Urinary bladder (tissue), 3 donors: ENCODE measurements at regions not wholly inside any gene's neighbourhood (a gene's known extent, or its start where the extent isn't known, plus 50 kb on each side); places are given as distances from the start of the nearest gene placed in this dataset.

Experiments used
- DNase-seq: peaks from one replicate; pipeline ENCODE4 v3.0.0-alpha.2; 2015; ENCODE audit errors: extremely low spot score
- H3K27ac ChIP-seq: one replicate; pipeline ENCODE4 v1.5.1; 2013; ENCODE audit warnings: low read depth, mild to moderate bottlenecking, moderate library complexity
- H3K36me3 ChIP-seq: one replicate; pipeline ENCODE4 v1.6.1; 2013; ENCODE audit warnings: mild to moderate bottlenecking, moderate library complexity; ENCODE audit not compliant: insufficient read depth
- H3K4me1 ChIP-seq: one replicate; pipeline ENCODE4 v1.6.1; 2013; ENCODE audit warnings: mild to moderate bottlenecking, moderate library complexity; ENCODE audit not compliant: insufficient read depth
- H3K4me3 ChIP-seq: one replicate; pipeline ENCODE4 v1.5.1; 2013; ENCODE audit warnings: low read depth, low read length
- WGBS: extraction: QIAGEN DNeasy Blood & Tissue Kit; methylation state at CpG from one replicate; pipeline ENCODE4 v1.1.7; 2013; 5-methylcytosine and 5-hydroxymethylcytosine counted together
- donor health status: healthy with polysubstance abuse.
- donor health status: healthy.

DNA sequence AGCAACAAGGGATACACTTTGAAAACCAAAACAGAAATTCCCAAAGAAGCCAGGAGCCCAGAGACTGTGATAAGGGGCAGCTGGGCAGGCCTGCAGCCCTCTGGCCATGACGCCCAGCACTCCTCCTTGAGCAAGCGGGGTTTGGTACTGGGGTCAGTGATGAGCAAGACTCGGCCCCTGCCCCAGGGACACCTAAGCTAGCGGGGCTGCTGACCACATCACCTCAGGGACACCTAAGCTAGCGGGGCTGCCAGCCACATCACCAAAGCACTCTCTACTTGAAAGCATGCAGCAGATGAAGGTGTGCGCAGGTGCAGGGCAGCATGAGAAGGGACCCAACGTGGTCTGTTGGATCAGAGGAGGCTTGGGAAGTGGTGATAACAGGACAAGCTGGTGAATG lies 108.0 kb upstream of the PPP2R2D start:
- no peak for DNase-seq
- Histone ChIP-seq H3K27ac (no peak overlapping the region), H3K4me3 (no peak overlapping the region), H3K36me3 (no peaks in the 10 kb centered on the region), H3K4me1 (no peaks in the 10 kb centered on the region)
- WGBS, result 80% methylated on average over 7 of the region's 7 CpGs

DNA sequence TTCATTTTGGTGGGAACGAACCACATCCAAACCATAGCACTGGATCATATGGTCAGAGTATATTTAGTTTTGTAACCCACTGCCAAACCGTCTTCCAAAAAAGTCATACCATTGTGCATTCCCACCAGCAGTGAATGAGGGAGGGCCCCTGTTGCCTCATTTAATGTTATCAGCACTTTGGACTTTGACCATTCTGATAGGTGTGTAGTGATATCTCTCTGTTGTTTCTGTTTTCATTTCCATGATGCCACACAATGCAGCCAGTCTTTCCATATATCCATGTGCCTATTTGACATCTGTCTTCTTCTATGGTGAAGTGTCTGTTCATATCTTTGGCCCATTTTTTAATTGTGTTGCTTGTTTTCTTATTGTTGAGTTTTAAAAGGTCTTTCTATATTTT lies 105.0 kb upstream of the PPP2R2D start:
- Histone ChIP-seq H3K36me3 (no peaks in the 10 kb centered on the region), H3K4me3 (no peak overlapping the region), H3K27ac (no peak overlapping the region), H3K4me1 (no peaks in the 10 kb centered on the region)
- WGBS, result 91% methylated on average over 2 of the region's 2 CpGs
- no peak for DNase-seq

DNA sequence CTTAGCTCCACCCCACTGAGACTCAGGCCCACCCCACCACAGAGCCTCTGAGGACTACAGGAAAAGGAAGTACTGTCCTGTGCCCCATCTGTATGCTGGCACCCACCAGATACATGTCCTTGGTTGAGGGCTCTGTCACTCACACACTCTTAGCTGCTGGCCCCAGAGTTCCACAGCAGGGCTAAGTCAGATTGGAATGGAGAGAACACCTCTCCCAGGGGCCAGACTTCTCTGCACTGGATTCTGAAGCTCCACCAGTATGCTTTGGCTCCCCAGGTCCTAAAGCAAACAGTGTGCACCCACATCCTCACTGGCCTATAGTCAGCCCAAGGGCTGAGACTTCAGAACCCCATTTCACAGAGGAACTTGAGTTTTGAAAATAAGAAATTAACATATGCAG lies 103.2 kb upstream of the PPP2R2D start:
- Histone ChIP-seq H3K36me3 (no peaks in the 10 kb centered on the region), H3K27ac (no peak overlapping the region), H3K4me3 (no peak overlapping the region), H3K4me1 (no peaks in the 10 kb centered on the region)
- no peak for DNase-seq

DNA sequence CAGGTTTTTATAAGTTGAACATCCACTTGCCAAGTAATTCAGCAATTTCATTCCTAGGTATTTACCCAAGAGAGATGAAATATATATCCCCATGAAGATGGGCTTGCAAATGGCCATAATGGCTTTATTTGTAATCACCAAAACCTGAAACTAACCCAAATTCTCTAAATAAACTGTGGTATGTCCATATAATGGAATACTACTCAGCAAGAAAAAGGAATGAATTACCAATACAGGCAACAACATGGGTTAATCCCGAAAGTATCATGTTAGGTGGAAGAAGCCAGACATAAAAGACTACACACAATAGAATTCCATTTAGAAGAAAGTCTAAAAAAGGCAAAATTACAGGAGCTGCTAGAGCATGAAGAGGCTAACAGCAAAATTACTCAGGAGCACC lies 101.4 kb upstream of the PPP2R2D start:
- Histone ChIP-seq H3K27ac (no peak overlapping the region), H3K36me3 (no peaks in the 10 kb centered on the region), H3K4me1 (no peaks in the 10 kb centered on the region), H3K4me3 (no peak overlapping the region)
- DNase-seq, result no peak
- WGBS, result 61% methylated on average over 1 of the region's 1 CpG

DNA sequence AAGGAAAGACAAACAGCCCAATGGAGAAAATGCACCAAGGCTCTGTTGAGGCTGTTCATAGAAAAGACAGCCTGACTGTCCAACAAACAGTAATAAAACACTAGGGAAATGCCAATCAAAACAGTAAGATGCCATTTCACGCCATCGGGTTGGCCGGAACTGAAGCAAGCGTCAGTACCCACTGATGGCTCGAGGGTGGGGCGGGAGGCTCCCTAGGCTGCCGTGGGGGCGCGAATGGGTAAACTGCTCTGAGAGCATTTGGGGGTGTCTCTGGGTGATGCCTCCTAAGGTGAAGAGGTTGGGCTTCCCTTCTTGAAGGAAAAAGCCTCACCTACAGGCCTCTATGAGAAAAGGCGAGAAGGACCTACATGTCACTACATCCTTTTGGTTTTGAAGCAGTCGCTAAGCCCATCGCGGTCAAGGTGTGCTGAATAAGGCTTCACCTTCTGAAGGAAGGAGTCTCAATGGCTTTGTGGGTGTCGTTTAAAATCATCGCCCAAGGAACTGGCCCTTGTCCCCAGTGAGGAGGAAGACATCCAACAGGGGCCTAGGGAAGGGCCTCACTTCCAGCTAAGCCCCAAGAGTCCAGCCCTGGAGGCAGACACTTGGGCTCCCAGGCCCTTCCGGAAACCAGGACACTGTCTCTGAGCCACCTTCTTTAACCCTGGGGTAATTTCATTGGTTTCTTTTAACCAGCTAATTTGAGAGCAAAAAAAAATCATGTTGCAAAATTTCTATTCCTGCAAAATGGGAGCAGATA lies 98.5 kb upstream of the PPP2R2D start:
- H3K4me3 ChIP-seq, result no peak overlapping the region
- WGBS, result 95% methylated on average over 16 of the region's 16 CpGs
- no peaks in the 10 kb centered on the region for H3K36me3 ChIP-seq
- no peak overlapping the region for H3K27ac ChIP-seq
- DNase-seq, result no peak
- H3K4me1 ChIP-seq, result no peaks in the 10 kb centered on the region

DNA sequence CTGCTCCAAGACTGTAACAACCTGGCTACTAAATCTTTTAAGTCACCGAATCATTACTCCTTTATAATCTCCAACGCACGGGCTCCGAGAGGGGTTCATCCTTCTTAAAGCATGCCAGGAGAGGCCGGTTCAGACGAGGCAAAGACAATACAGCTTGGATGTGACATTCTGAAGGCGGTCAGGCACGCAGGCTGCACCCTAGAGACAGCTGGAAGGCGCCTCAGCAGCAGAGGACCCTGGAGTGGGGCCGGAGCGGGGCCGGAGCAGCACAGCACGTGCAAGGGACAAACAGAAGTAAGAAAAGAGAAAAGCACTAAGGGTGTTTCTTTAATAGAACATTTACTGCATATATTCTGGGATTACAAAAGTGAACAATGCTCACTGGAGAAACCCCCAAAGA lies 97.8 kb upstream of the PPP2R2D start:
- Histone ChIP-seq H3K4me1 (no peaks in the 10 kb centered on the region), H3K36me3 (no peaks in the 10 kb centered on the region), H3K4me3 (no peak overlapping the region), H3K27ac (no peak overlapping the region)
- no peak for DNase-seq
- 38% methylated on average over 13 of the region's 13 CpGs for WGBS

DNA sequence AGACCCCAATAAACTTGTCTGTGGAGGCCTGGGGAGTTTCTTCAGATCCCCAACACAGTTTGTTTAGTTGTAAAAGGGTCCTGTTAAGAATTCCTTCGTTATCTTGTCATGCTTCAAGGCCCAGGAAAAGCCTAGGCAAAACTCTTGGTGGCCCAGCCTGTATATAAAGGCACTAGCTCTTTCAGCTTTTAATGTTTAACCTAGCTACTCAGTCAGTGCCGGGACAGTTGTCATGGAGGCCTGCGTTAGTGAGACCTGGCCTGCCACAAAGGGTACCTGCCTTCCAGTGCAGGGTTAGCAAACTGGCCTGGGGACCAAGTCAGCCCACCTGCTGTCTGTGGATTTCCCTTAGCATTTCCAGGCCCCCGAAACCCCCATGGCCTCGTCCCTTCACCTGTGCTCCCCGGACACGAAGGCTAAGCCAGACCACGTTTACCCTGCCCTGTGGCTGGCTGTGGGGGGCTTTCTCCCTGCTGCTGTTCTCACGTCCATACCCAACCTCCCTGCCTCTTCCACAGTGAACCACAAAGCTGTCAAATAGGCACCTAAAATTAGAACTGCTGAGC lies 96.9 kb upstream of the PPP2R2D start:
- no peaks in the 10 kb centered on the region for H3K36me3 ChIP-seq
- 73% methylated on average over 9 of the region's 9 CpGs for WGBS
- H3K4me1 ChIP-seq, result no peaks in the 10 kb centered on the region
- DNase-seq, result no peak
- H3K27ac ChIP-seq, result no peak overlapping the region
- no peak overlapping the region for H3K4me3 ChIP-seq

- no peaks in the 10 kb centered on the region for H3K4me1 ChIP-seq
- no peak for DNase-seq
- WGBS, result 84% methylated on average over 20 of the region's 20 CpGs
- H3K36me3 ChIP-seq, result no peaks in the 10 kb centered on the region
- H3K27ac ChIP-seq, result no peak overlapping the region
- no peak overlapping the region for H3K4me3 ChIP-seq
Measured at GRCh38 chr10:131804551-131805295, 96.1 kb upstream of the PPP2R2D start.

GRCh38 chr10:131805696-131806095 lies 95.1 kb upstream of the PPP2R2D start:
- DNase-seq, result no peak
- Histone ChIP-seq H3K4me1 (no peaks in the 10 kb centered on the region), H3K4me3 (no peak overlapping the region), H3K36me3 (no peaks in the 10 kb centered on the region), H3K27ac (no peak overlapping the region)
- WGBS, result 90% methylated on average over 4 of the region's 4 CpGs

DNA sequence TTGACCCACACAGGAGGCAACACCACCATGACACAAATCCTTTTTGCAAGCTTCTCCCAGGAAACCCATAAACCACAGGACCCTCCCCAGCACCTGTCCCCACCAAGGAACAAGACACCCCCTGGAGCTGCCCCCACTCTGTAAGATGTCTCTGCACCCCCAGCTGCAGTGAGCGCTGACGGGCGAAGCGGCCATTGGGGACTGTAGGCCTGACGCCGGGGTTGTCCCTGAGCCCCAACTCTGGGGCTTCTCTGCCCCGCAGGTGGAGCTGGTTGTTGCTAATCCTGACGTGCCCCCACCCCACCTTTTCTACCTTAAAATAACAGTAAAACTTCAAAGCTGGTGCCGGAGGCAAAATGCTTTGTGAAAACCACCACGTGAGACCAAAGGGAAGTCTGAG lies 94.7 kb upstream of the PPP2R2D start:
- no peak overlapping the region for H3K4me3 ChIP-seq
- WGBS, result 89% methylated on average over 10 of the region's 10 CpGs
- no peaks in the 10 kb centered on the region for H3K36me3 ChIP-seq
- H3K4me1 ChIP-seq, result no peaks in the 10 kb centered on the region
- DNase-seq, result no peak
- no peak overlapping the region for H3K27ac ChIP-seq

DNA sequence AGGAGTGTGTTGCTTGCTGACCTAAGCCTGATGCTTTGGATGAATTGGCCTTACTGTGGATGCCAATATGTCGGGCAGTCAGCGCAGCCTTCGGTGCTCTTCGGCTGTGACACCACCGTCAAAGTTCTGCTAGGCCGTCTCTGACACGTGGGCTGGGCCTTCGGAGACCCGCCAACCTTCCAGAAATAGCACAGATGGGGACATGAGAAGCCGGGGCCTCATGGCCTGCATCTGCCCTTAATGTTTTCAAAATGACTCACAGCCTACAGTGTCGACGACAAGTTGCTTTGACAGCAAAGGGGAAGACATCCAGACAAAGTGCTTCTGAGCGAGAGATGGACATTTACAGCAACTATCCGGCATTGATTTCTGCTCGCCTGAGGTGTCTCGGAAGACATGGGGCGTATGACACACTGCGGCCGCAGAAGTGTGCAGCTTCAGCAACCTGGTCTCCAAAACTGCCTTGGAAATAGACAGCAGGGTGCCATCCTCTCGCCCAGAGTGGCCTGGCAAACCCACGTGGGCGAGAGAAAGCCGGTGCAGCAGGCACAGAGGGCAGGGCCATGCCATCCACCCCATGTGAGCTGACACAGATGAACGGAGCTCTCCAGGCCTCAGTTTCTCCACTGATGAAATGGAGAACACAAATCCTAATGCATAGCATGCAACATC lies 94.0 kb upstream of the PPP2R2D start:
- no peak for DNase-seq
- 62% methylated on average over 24 of the region's 24 CpGs for WGBS
- H3K4me3 ChIP-seq, result no peak overlapping the region
- H3K4me1 ChIP-seq, result no peaks in the 10 kb centered on the region
- H3K36me3 ChIP-seq, result no peaks in the 10 kb centered on the region
- no peak overlapping the region for H3K27ac ChIP-seq

DNA sequence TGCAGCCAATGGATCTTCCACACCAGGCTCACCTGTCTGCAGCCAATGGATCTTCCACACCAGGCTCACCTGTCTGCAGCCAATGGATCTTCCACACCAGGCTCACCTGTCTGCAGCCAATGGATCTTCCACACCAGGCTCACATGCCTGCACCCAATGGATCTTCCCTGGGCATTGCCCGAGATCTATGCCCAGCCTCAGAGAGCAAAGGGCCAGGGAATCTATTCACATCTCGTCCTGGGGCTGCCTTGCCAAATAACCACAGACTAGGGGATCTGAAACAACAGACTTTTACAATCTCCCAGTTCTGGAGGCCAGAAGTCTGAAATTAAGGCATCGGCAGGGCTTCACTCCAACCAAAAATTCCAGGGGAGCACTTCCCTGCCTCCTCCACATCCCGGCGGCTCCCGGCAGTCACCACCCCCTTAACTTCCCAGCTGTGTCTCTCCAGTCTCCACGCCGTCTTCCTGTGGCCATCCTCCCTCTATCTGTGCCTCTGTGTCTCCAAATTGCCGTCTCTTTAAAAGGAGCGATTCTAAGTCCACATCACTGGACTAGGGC lies 92.4 kb upstream of the PPP2R2D start:
- Histone ChIP-seq H3K27ac (no peak overlapping the region), H3K36me3 (no peaks in the 10 kb centered on the region), H3K4me1 (no peaks in the 10 kb centered on the region), H3K4me3 (no peak overlapping the region)
- DNase-seq, result no peak
- 58% methylated on average over 10 of the region's 10 CpGs for WGBS

DNA sequence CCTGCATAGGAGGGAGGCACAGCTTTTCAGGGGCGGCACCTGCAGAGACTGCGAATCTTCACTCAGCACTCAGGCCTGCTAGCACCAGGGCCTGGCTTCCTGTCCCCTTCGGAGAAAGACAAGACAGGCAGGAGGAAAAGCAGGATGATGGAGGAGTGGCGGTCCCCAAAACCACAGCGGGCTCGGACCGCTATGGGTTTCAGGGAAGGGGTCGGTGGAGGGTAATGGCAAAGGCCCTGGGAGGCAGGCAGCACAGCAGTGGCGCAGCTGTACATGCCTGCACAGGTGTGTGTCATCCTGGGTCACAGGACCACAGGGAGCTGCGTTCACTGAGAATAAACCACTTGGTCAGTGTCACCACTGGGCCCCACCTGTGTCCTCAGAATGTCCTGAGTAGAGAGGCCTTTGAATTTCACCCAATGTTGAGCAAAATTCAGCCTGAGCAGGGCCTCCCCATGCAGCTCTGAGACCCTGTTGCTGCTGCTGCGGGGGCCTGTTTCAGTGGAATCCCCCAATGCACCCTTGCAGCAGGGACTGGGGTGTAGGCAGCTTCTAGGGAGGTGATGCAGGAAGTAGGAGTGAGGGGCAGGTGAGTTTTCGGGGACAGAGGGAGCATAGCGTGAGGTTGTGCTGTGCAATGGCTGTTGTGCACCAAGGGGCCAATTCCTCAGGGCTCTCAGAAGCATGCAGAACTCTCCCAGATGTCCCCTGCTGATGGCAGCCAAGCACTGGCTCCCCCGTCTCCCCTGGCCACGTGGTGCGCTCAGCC lies 90.6 kb upstream of the PPP2R2D start:
- no peak overlapping the region for H3K27ac ChIP-seq
- no peaks in the 10 kb centered on the region for H3K36me3 ChIP-seq
- 82% methylated on average over 16 of the region's 16 CpGs for WGBS
- no peaks in the 10 kb centered on the region for H3K4me1 ChIP-seq
- no peak for DNase-seq
- no peak overlapping the region for H3K4me3 ChIP-seq
